IMR-90 (cell line): ENCODE measurements at regions not wholly inside any gene's neighbourhood (a gene's known extent, or its start where the extent isn't known, plus 50 kb on each side); places are given as distances from the start of the nearest gene placed in this dataset.

Experiments
- POLR2A ChIP-seq: IDR thresholded peaks from 2 replicates; pipeline ENCODE4 v1.6.1; 2012; ENCODE audit warnings: mild to moderate bottlenecking, low read depth, low read length
- TF ChIP-seq, protein P1 (sequence below): conservative IDR thresholded peaks from 2 replicates; pipeline ENCODE4 v1.5.1; 2012; ENCODE audit warnings: mild to moderate bottlenecking, low read depth, low read length, improper control_type of control experiment
- TF ChIP-seq, protein P2 (sequence below): fragments of 150-350 bp; IDR thresholded peaks from 2 replicates; pipeline ENCODE4 v1.6.1; 2017; ENCODE audit warnings: mild to moderate bottlenecking, antibody characterized with exemption, low read length, low read depth

DNA sequence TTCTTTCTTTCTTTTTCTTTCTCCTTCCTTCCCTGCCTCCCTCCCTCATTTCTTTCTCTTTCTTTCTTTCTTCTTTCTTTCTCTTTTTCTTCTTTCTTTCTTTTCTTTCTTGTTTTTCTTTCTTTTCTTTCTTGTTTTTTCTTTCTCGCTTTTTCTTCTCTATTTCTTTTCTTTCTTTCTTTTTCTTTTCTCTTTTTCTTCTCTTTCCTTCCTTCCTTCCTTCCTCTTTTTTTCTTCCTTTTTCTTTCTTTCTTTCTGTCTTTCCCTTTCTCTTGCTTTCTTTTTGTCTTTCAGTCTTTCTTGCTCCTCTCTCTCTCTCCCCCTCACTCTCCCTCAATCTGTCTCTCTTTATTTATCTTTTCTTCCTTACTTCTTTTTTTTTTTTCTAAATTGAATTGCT lies 472.0 kb upstream of the CHRM3 start:
- TF ChIP-seq POLR2A = no peak
- TF ChIP-seq, protein P1, sequence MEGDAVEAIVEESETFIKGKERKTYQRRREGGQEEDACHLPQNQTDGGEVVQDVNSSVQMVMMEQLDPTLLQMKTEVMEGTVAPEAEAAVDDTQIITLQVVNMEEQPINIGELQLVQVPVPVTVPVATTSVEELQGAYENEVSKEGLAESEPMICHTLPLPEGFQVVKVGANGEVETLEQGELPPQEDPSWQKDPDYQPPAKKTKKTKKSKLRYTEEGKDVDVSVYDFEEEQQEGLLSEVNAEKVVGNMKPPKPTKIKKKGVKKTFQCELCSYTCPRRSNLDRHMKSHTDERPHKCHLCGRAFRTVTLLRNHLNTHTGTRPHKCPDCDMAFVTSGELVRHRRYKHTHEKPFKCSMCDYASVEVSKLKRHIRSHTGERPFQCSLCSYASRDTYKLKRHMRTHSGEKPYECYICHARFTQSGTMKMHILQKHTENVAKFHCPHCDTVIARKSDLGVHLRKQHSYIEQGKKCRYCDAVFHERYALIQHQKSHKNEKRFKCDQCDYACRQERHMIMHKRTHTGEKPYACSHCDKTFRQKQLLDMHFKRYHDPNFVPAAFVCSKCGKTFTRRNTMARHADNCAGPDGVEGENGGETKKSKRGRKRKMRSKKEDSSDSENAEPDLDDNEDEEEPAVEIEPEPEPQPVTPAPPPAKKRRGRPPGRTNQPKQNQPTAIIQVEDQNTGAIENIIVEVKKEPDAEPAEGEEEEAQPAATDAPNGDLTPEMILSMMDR = no peak
- TF ChIP-seq, protein P2, sequence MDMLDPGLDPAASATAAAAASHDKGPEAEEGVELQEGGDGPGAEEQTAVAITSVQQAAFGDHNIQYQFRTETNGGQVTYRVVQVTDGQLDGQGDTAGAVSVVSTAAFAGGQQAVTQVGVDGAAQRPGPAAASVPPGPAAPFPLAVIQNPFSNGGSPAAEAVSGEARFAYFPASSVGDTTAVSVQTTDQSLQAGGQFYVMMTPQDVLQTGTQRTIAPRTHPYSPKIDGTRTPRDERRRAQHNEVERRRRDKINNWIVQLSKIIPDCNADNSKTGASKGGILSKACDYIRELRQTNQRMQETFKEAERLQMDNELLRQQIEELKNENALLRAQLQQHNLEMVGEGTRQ = no peak
